HepG2 (cell line): ENCODE measurements at regions not wholly inside any gene's neighbourhood (a gene's known extent, or its start where the extent isn't known, plus 50 kb on each side); places are given as distances from the start of the nearest gene placed in this dataset.

Experiments
- ATAC-seq: fragments of 200-7000 bp; cut with Tn5 transposase; 3 replicates; pipeline ENCODE4 v1.9.1; 2020; ENCODE audit warnings: mild to moderate bottlenecking, moderate library complexity
- BruUV-seq: library from RNA; stranded (reverse); fragments of 400-500 nt; replicated peaks from 2 replicates; lab custom pipeline; 2021; lab: Mats Ljungman, UMichigan
- CTCF ChIA-PET: fragments of 300-600 bp; formaldehyde crosslinking; extraction: SDS; loops from one replicate; lab custom pipeline; 2021; ENCODE audit warnings: low total read pairs, inconsistent platforms, low intra/inter-chr PET ratio; lab: Yijun Ruan, JAX
- POLR2A ChIA-PET: fragments of 350-600 bp; sonication (Branson Sonifier 250); formaldehyde crosslinking; loops from one replicate; lab custom pipeline; 2020; ENCODE audit warnings: antibody characterized with exemption, inconsistent platforms; lab: Yijun Ruan, JAX
- DNase-seq: peaks from one replicate; pipeline ENCODE4 v3.0.0-alpha.2; 2015; ENCODE audit warnings: low spot score
- FAIRE-seq: peaks from 3 replicates; lab custom pipeline; 2011; peaks lifted over from hg19 to GRCh38; lab: Jason Lieb, UNC
- H2AFZ ChIP-seq: one replicate; pipeline ENCODE4 v1.6.1; 2011; ENCODE audit warnings: low read length, inconsistent platforms
- H3K27ac ChIP-seq: fragments of 300-600 bp; 3 replicates; pipeline ENCODE4 v1.8.0; 2011; ENCODE audit warnings: mixed run types, mild to moderate bottlenecking, mixed read lengths, low read length, inconsistent platforms; ENCODE audit not compliant: insufficient read depth; ENCODE audit errors: extremely low read length
- H3K27me3 ChIP-seq, 2 experiments: fragments of 200-600 bp in 1 of 2; 2 replicates in 1 of 2; 3 replicates in 1 of 2; pipeline versions ENCODE4 v1.6.0 to v1.8.0; 2011; ENCODE audit warnings: low read length in 2 of 2, mild to moderate bottlenecking in 2 of 2, moderate library complexity in 2 of 2, inconsistent platforms in 1 of 2; ENCODE audit not compliant: insufficient read depth in 2 of 2, control insufficient read depth in 1 of 2
- H3K36me3 ChIP-seq, 2 experiments: fragments of 200-600 bp in 1 of 2; replicated peaks in 1 of 2; 2 replicates in 1 of 2; 3 replicates in 1 of 2; pipeline versions ENCODE4 v1.5.1 to v1.8.0; 2011; ENCODE audit warnings: low read length in 2 of 2, inconsistent platforms in 1 of 2; ENCODE audit not compliant: insufficient read depth in 2 of 2, control insufficient read depth in 1 of 2
- H3K4me1 ChIP-seq: 2 replicates; pipeline ENCODE4 v1.5.1; 2012; ENCODE audit warnings: low read length, inconsistent platforms; ENCODE audit not compliant: insufficient read depth
- H3K4me2 ChIP-seq: 2 replicates; pipeline ENCODE4 v1.6.0; 2011; ENCODE audit warnings: low read depth, low read length, inconsistent platforms
- H3K4me3 ChIP-seq, 3 experiments: fragments of 200-600 bp in 1 of 3; sonication (generic), shearing (Covaris generic) in 1 of 3; replicated peaks in 1 of 3; 2 replicates each; pipeline ENCODE4 v1.5.1; 2011 to 2016; ENCODE audit warnings: low read length in 3 of 3, inconsistent platforms in 2 of 3, low read depth in 2 of 3, mild to moderate bottlenecking in 2 of 3, control low read depth in 1 of 3, mixed read lengths in 1 of 3; ENCODE audit not compliant: insufficient read depth in 1 of 3
- H3K79me2 ChIP-seq: one replicate; pipeline ENCODE4 v1.6.1; 2011; ENCODE audit warnings: low read length, inconsistent platforms; ENCODE audit not compliant: insufficient read depth
- H3K9ac ChIP-seq: 2 replicates; pipeline ENCODE4 v1.6.0; 2011; ENCODE audit warnings: mild to moderate bottlenecking, low read depth, low read length, inconsistent platforms; ENCODE audit not compliant: insufficient read depth
- H3K9me3 ChIP-seq: 2 replicates; pipeline ENCODE4 v1.5.1; 2012; ENCODE audit warnings: mild to moderate bottlenecking, low read length
- H4K20me1 ChIP-seq: 2 replicates; pipeline ENCODE4 v1.6.0; 2011; ENCODE audit warnings: inconsistent platforms, mild to moderate bottlenecking, low read length, moderate library complexity; ENCODE audit not compliant: insufficient read depth
- ELF1 ChIP-seq: sonication (generic); formaldehyde crosslinking; IDR thresholded peaks from 2 replicates; pipeline ENCODE4 v1.4.0; 2020; ENCODE audit warnings: missing genetic modification reagents
- FOSL1 ChIP-seq: sonication (generic); formaldehyde crosslinking; IDR thresholded peaks from 2 replicates; pipeline ENCODE4 v1.9.0; 2021; ENCODE audit warnings: missing genetic modification reagents, borderline replicate concordance
- FOXA3 ChIP-seq: IDR thresholded peaks from 2 replicates; pipeline ENCODE4 v1.6.1; 2016; ENCODE audit warnings: missing genetic modification reagents, missing compliant biosample characterization
- GABPA ChIP-seq, 2 experiments: IDR thresholded peaks; 2 replicates each; pipeline ENCODE4 v1.6.1; 2011 to 2016; ENCODE audit warnings: low read depth in 2 of 2, low read length in 1 of 2, missing biosample characterization in 1 of 2, missing genetic modification characterization in 1 of 2
- GABPB1 ChIP-seq: IDR thresholded peaks from 2 replicates; pipeline ENCODE4 v1.6.1; 2016; ENCODE audit warnings: mild to moderate bottlenecking, missing genetic modification reagents, moderate library complexity, missing compliant biosample characterization
- KAT8 ChIP-seq: IDR thresholded peaks from 2 replicates; pipeline ENCODE4 v1.6.1; 2016; ENCODE audit warnings: missing genetic modification reagents, missing compliant biosample characterization
- KLF16 ChIP-seq, 2 experiments: sonication (generic) in 1 of 2; formaldehyde crosslinking in 1 of 2; IDR thresholded peaks; 2 replicates each; pipeline versions ENCODE4 v1.6.1 to v1.8.0; 2016 to 2023; ENCODE audit warnings: missing genetic modification reagents in 2 of 2, missing compliant biosample characterization in 1 of 2
- KMT2B ChIP-seq: IDR thresholded peaks from 2 replicates; pipeline ENCODE4 v1.6.1; 2016; ENCODE audit warnings: missing genetic modification reagents, missing compliant biosample characterization
- MAZ ChIP-seq, 2 experiments: sonication (generic) in 1 of 2; formaldehyde crosslinking in 1 of 2; IDR thresholded peaks; 2 replicates each; pipeline versions ENCODE4 v1.5.0 to v1.6.1; 2012 to 2020; ENCODE audit warnings: low read depth in 2 of 2, mild to moderate bottlenecking in 2 of 2, borderline replicate concordance in 1 of 2, improper control_type of control experiment in 1 of 2, low read length in 1 of 2, missing genetic modification reagents in 1 of 2, moderate library complexity in 1 of 2
- SOX6 ChIP-seq, 2 experiments: fragments of 450-650 bp in 1 of 2; sonication (generic) in 1 of 2; formaldehyde crosslinking in 1 of 2; IDR thresholded peaks; 2 replicates each; pipeline versions ENCODE4 v1.4.0 to v1.6.1; 2017 to 2020; ENCODE audit warnings: antibody characterized with exemption in 1 of 2, mild to moderate bottlenecking in 1 of 2, missing genetic modification reagents in 1 of 2
- STAG1 ChIP-seq: sonication (generic); formaldehyde crosslinking; IDR thresholded peaks from 2 replicates; pipeline ENCODE4 v1.4.0; 2020; ENCODE audit warnings: missing genetic modification reagents
- UBTF ChIP-seq: sonication (generic); formaldehyde crosslinking; IDR thresholded peaks from 2 replicates; pipeline ENCODE4 v1.4.0; 2020; ENCODE audit warnings: mild to moderate bottlenecking, missing genetic modification reagents
- XRCC5 ChIP-seq: fragments of 200-400 bp; formaldehyde crosslinking; optimal IDR thresholded peaks from 2 replicates; pipeline ENCODE3; 2017; ENCODE audit warnings: mild to moderate bottlenecking, low read length
- ZBTB39 ChIP-seq: sonication (generic); formaldehyde crosslinking; IDR thresholded peaks from 2 replicates; pipeline ENCODE4 v1.5.0; 2020; ENCODE audit warnings: missing genetic modification reagents
- WGBS: methylation state at CpG from one replicate; pipeline ENCODE4 v1.1.6; 2017; ENCODE audit warnings: low lambda C conversion rate; 5-methylcytosine and 5-hydroxymethylcytosine counted together
- in situ Hi-C: cut with HindIII; loops from 2 replicates; pipeline ENCODE4 v1.10.0; 2017; ENCODE audit warnings: low pct_unique_long_range_greater_than_20kb; ENCODE audit not compliant: extremely low pct_ligation_motif_present
- intact Hi-C: fragments of 100-400 bp; cut with micrococcal nuclease; formaldehyde crosslinking; loops from one replicate; pipeline ENCODE4 v1.10.0; 2022; ENCODE audit not compliant: unreplicated experiment

- ATAC-seq (peak; percentile 95), DNase-seq (peak; percentile 72), FAIRE-seq (peak; percentile 89)
- intact Hi-C loops (loop anchor here (1.0 to 10.0 kb wide), 3 partner anchors 45 to 239 kb away; no protein-coding TSS in a partner anchor), in situ Hi-C loops (loop anchor here (5.0 kb wide), 1 partner anchor 44 kb away; no protein-coding TSS in a partner anchor)
- POLR2A ChIA-PET: interaction anchor here (1.1 kb wide), 1 partner anchor 44 kb away, joined by 5 read pairs; no protein-coding TSS in a partner anchor
- Histone ChIP-seq H3K79me2 (no peaks in the 10 kb centered on the region), H2AFZ (no peak overlapping the region), H3K9ac (no peak overlapping the region), H3K9me3 (no peaks in the 10 kb centered on the region), H3K27ac (no peak overlapping the region), H3K27me3 (peaks cover 0 to 1% of the 10 kb centered on the region in 2 experiments; a peak in 1 of 5 replicates), H3K4me2 (peak overlapping the region; percentile 71), H3K4me3 (peak overlapping the region in 1 of 3 experiments; percentile 17; a peak in 2 of 6 replicates), H4K20me1 (no peaks in the 10 kb centered on the region), H3K4me1 (peaks cover 9% of the 10 kb centered on the region), H3K36me3 (no peaks in the 10 kb centered on the region)
- WGBS: 5% methylated on average over 6 of the region's 7 CpGs
- CTCF ChIA-PET: interaction anchor here (3.8 to 4.0 kb wide), 2 partner anchors 44 to 237 kb away, joined by 39 to 51 read pairs; no protein-coding TSS in a partner anchor
- no TSS peak for BruUV-seq
- TF ChIP-seq XRCC5 (peak; percentile 57), KLF16 (CRISPR knock-in tag; IDR thresholded peaks at IDR 0.05) (0 out of 4 replicates have a peak, but pooled peaks of 1 of the 2 experiments have one; percentile 17), UBTF (CRISPR knock-in tag) (0 out of 2 replicates have a peak, but pooled peaks have one; percentile 27), ZBTB39 (CRISPR knock-in tag) (no peak), KAT8 (peak; percentile 61), KMT2B (CRISPR knock-in tag) (0 out of 2 replicates have a peak, but pooled peaks have one; percentile 22), MAZ (IDR thresholded peaks at IDR 0.05; ENCODE audit: borderline replicate concordance, low read depth, low read length) (no peak), MAZ (CRISPR knock-in tag; IDR thresholded peaks at IDR 0.05; ENCODE audit: low read depth) (0 out of 2 replicates have a peak, but pooled peaks have one; percentile 30), FOSL1 (CRISPR knock-in tag) (no peak), ELF1 (CRISPR knock-in tag) (peak; percentile 53; the same call in 1 of the 2 replicates), STAG1 (CRISPR knock-in tag) (peak; percentile 72), GABPB1 (peak; percentile 62), SOX6 (IDR thresholded peaks at IDR 0.05) (no peak), SOX6 (CRISPR knock-in tag; IDR thresholded peaks at IDR 0.05) (0 out of 2 replicates have a peak, but pooled peaks have one; percentile 11), FOXA3 (0 out of 2 replicates have a peak, but pooled peaks have one; percentile 21), GABPA (IDR thresholded peaks at IDR 0.05; ENCODE audit: low read depth, low read length) (no peak), GABPA (CRISPR knock-in tag; IDR thresholded peaks at IDR 0.05; ENCODE audit: low read depth) (peak; percentile 68)
Observed at GRCh38 chr4:153083447-153083947, 120.7 kb upstream of the TRIM2 start.
